PC-3 (cell line): ENCODE measurements at regions not wholly inside any gene's neighbourhood (a gene's known extent, or its start where the extent isn't known, plus 50 kb on each side); places are given as distances from the start of the nearest gene placed in this dataset.
A peak's percentile ranks its signal among the peaks of the same experiment; 100 is the strongest.

Experiments
- ATAC-seq: fragments of 200-7000 bp; cut with Tn5 transposase; 2 replicates; pipeline ENCODE4 v1.9.1; 2020; ENCODE audit warnings: mild to moderate bottlenecking, moderate library complexity
- BruUV-seq: library from RNA; stranded (reverse); fragments of 400-500 nt; replicated peaks from 2 replicates; lab custom pipeline; 2021; lab: Mats Ljungman, UMichigan
- CTCF ChIA-PET: fragments of 300-600 bp; sonication (Branson Sonifier 250); formaldehyde crosslinking; loops from one replicate; lab custom pipeline; 2022; ENCODE audit warnings: antibody characterized with exemption; lab: Charles Lee
- POLR2A ChIA-PET: fragments of 300-600 bp; sonication (Branson Sonifier 250); formaldehyde crosslinking; loops from one replicate; lab custom pipeline; 2022; ENCODE audit warnings: antibody characterized with exemption; ENCODE audit not compliant: unreplicated experiment; lab: Charles Lee
- DNase-seq: peaks from one replicate; pipeline ENCODE4 v3.0.0-alpha.2; 2015
- H2AFZ ChIP-seq: fragments of 300-600 bp; sonication (generic); 2 replicates; pipeline ENCODE4 v1.6.0; 2016; ENCODE audit warnings: antibody characterized with exemption, low read length
- H3F3A ChIP-seq: fragments of 300-600 bp; sonication (generic); one replicate; pipeline ENCODE4 v1.6.0; 2017; ENCODE audit warnings: antibody characterized with exemption, low read length, control low read depth, mild to moderate bottlenecking; ENCODE audit not compliant: unreplicated experiment
- H3K27ac ChIP-seq: fragments of 300-600 bp; sonication (generic); 2 replicates; pipeline ENCODE4 v1.5.1; 2016; ENCODE audit warnings: mild to moderate bottlenecking, low read length
- H3K27me3 ChIP-seq: fragments of 300-600 bp; sonication (generic); 2 replicates; pipeline ENCODE4 v1.6.1; 2016; ENCODE audit warnings: low read length, mixed read lengths
- H3K36me3 ChIP-seq: fragments of 300-600 bp; sonication (generic); 2 replicates; pipeline ENCODE4 v1.6.1; 2016; ENCODE audit warnings: low read depth, mixed run types, low read length, mixed read lengths
- H3K4me1 ChIP-seq: fragments of 300-600 bp; sonication (generic); 2 replicates; pipeline ENCODE4 v1.5.1; 2016; ENCODE audit warnings: low read length; ENCODE audit not compliant: insufficient read depth
- H3K4me2 ChIP-seq: fragments of 300-600 bp; sonication (generic); 2 replicates; pipeline ENCODE4 v1.6.0; 2016; ENCODE audit warnings: low read length
- H3K4me3 ChIP-seq: fragments of 300-600 bp; sonication (generic); 2 replicates; pipeline ENCODE4 v1.5.1; 2016; ENCODE audit warnings: mild to moderate bottlenecking, low read length, mixed read lengths
- H3K79me2 ChIP-seq: fragments of 300-600 bp; sonication (generic); 2 replicates; pipeline ENCODE4 v1.6.1; 2017; ENCODE audit warnings: low read length, mixed read lengths
- H3K9ac ChIP-seq: fragments of 300-600 bp; sonication (generic); 2 replicates; pipeline ENCODE4 v1.6.0; 2016; ENCODE audit warnings: mild to moderate bottlenecking, low read length
- H3K9me2 ChIP-seq: fragments of 300-600 bp; sonication (generic); replicated peaks from 2 replicates; pipeline ENCODE4 v1.6.1; 2016; ENCODE audit warnings: mixed run types, low read length, mixed read lengths
- H3K9me3 ChIP-seq: fragments of 300-600 bp; sonication (generic); 2 replicates; pipeline ENCODE4 v1.6.1; 2016; ENCODE audit warnings: low read length, mixed read lengths
- H4K20me1 ChIP-seq: fragments of 300-600 bp; sonication (generic); 2 replicates; pipeline ENCODE4 v1.6.1; 2016; ENCODE audit warnings: low read length, mixed read lengths
- CTCF ChIP-seq: fragments of 300-600 bp; sonication (generic); conservative IDR thresholded peaks from 2 replicates; pipeline ENCODE4 v1.5.1; 2017; ENCODE audit warnings: antibody characterized with exemption, low read depth, mild to moderate bottlenecking, low read length
- EZH2 ChIP-seq: fragments of 300-600 bp; sonication (generic); IDR thresholded peaks from one replicate; pipeline ENCODE4 v1.6.1; 2017; ENCODE audit warnings: antibody characterized with exemption, mild to moderate bottlenecking, low read length; ENCODE audit not compliant: unreplicated experiment
- EZH2phosphoT487 ChIP-seq: fragments of 300-600 bp; sonication (generic); IDR thresholded peaks from 2 replicates; pipeline ENCODE4 v1.6.1; 2018; ENCODE audit warnings: mild to moderate bottlenecking, antibody characterized with exemption, low read length, borderline replicate concordance
- intact Hi-C: fragments of 100-400 bp; cut with micrococcal nuclease; formaldehyde crosslinking; loops from 2 replicates; pipeline ENCODE4 v1.9.0; 2023

DNA sequence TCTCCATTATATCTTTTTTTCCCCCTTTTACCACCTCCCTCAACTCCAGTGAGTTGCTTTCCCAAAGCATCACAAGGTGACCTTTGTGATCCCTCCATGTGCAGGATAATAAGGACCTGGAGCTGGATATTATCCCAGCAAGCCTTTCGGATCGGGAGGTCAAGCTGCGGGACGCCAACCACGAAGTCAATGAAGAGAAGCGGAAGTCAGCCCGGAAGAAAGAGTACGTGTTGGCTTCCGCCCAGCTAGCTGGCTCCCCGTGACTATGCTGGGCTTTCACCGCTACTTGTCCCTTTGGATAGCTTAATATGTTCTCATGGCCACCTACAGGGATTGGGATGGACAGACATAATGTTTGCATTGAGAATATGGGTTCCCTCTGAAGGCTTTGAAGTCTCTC is 273.7 kb upstream of the UMPS start:
- CTCF ChIA-PET, result interaction anchor here (0.6 kb wide), 1 partner anchor 15 kb away, joined by 4 read pairs; no protein-coding TSS in a partner anchor
- Histone ChIP-seq H3K27me3 (0 out of 2 replicates have a peak, but pooled peaks cover 4% of the 10 kb centered on the region), H3K4me1 (0 out of 2 replicates have a peak, but pooled peaks cover 6% of the 10 kb centered on the region), H3K9me3 (no peaks in the 10 kb centered on the region), H3F3A (no peaks in the 10 kb centered on the region), H3K4me3 (no peak overlapping the region), H3K4me2 (no peak overlapping the region), H3K9me2 (no peaks in the 10 kb centered on the region), H4K20me1 (no peaks in the 10 kb centered on the region), H3K9ac (no peak overlapping the region), H3K36me3 (no peaks in the 10 kb centered on the region), H3K27ac (no peak overlapping the region), H3K79me2 (no peaks in the 10 kb centered on the region), H2AFZ (no peak overlapping the region)
- intact Hi-C loops, result no loop called here
- no peak for TF ChIP-seq EZH2phosphoT487
- ATAC-seq (no peak), DNase-seq (no peak)
- POLR2A ChIA-PET, result no interaction called here
- no TSS peak for BruUV-seq

DNA sequence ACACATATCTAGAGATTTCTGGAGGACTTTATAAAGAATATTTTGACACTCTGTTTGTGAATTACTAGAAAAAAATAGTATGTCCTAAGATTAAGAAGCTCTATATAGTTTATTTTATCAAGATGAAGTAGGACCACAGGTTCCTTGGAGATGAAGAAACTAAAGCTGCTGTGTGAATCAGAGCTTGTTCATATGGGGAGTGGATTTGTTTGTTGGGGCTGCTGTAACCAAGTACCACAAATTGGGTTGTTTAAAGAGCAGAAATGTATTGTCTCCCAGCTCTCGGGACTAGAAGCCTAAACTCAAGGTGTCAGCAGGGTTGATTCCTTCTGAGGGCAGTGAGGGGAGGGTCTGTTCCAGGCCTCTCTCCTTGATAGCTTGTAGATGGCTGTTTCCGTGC is 270.6 kb upstream of the UMPS start:
- TF ChIP-seq EZH2 (no peak), CTCF (no peak), EZH2phosphoT487 (no peak)
- peak; percentile 29; the same call in 1 of the 2 replicates for ATAC-seq
- H3K4me2 ChIP-seq, result no peak overlapping the region
- no peaks in the 10 kb centered on the region for H3K36me3 ChIP-seq
- intact Hi-C loops, result no loop called here
- no peaks in the 10 kb centered on the region for H3K79me2 ChIP-seq
- no peaks in the 10 kb centered on the region for H3F3A ChIP-seq
- H3K4me1 ChIP-seq, result peaks cover 16% of the 10 kb centered on the region
- H3K4me3 ChIP-seq, result no peak overlapping the region
- H3K9me3 ChIP-seq, result no peaks in the 10 kb centered on the region
- ChIA-PET POLR2A (no interaction called here), CTCF (no interaction called here)
- H2AFZ ChIP-seq, result no peak overlapping the region
- no peak overlapping the region for H3K9ac ChIP-seq
- H3K27me3 ChIP-seq, result 0 out of 2 replicates have a peak, but pooled peaks cover 4% of the 10 kb centered on the region
- peak; percentile 41 for DNase-seq
- no peaks in the 10 kb centered on the region for H4K20me1 ChIP-seq
- BruUV-seq, result no TSS peak
- H3K27ac ChIP-seq, result no peak overlapping the region
- no peaks in the 10 kb centered on the region for H3K9me2 ChIP-seq

DNA sequence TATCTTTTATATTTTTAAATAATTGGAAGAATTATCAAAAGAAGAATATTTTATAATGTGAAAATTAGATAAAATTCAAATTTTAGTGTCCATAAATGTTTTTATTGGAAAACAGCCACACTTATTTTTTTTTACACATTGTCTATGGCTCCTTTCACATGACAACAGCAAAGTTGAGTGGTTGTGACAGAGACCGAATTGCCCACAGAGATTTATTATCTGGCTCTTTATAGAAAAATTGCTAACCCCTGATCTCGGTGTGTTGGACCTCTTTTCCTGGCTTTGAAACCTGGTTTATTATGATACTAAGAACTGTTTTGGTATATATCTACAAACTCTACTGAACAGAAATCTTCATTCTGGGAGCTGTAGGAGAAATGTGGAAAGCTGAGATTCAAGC is 269.1 kb upstream of the UMPS start:
- intact Hi-C loops, result no loop called here
- Histone ChIP-seq H3K9me2 (no peaks in the 10 kb centered on the region), H3K4me1 (peaks cover 24% of the 10 kb centered on the region), H4K20me1 (no peaks in the 10 kb centered on the region), H3F3A (no peaks in the 10 kb centered on the region), H3K27ac (no peak overlapping the region), H3K9ac (no peak overlapping the region), H2AFZ (no peak overlapping the region), H3K36me3 (no peaks in the 10 kb centered on the region), H3K4me3 (no peak overlapping the region), H3K79me2 (no peaks in the 10 kb centered on the region), H3K27me3 (0 out of 2 replicates have a peak, but pooled peaks cover 4% of the 10 kb centered on the region), H3K4me2 (no peak overlapping the region), H3K9me3 (no peaks in the 10 kb centered on the region)
- ATAC-seq (no peak), DNase-seq (no peak)
- ChIA-PET POLR2A (interaction anchor here (0.7 kb wide), 1 partner anchor 10 kb away, joined by 4 read pairs; no protein-coding TSS in a partner anchor), CTCF (no interaction called here)
- no TSS peak for BruUV-seq
- TF ChIP-seq CTCF, result no peak
- TF ChIP-seq EZH2, result no peak
- no peak for TF ChIP-seq EZH2phosphoT487
